ENCODE measurements at regions not wholly inside any gene's neighbourhood (a gene's known extent, or its start where the extent isn't known, plus 50 kb on each side); places are given as distances from the start of the nearest gene placed in this dataset.

DNA sequence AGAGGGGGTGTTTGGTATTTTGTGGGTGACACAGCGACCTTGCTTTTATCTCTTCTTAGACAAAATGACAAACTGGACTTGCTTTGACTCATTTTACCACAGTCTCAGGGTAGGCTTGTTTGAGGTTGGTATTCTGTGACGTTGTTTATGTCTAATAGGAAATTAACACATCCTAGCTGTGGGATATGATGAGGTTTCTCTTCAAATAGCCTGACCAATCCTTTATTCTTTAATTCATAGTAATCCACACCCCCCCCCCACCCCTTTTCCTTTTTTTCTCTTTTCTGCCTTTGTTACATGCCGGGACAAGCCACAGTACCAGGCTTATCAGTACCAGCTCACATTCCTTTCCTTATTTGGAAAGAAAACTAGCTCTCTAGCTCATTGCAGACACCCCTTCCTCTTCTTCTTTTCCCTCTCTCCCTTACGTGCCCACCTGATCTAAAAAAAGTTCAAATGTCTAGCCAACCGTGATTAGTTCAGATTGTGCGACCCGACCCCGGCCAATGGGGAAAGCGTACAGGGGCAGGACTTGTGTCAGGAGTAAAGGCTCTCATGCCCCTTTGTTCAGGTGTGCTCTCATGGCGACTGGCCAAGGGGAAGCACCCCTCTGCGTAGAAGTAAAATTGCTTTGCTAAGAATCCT, 52.2 kb upstream of the PTPRM start:
- TF ChIP-seq POLR2AphosphoS5 (IDR thresholded peaks at IDR 0.05; ENCODE audit: low read depth, low read length) (no peak), TCF7L2 (IDR thresholded peaks at IDR 0.05; ENCODE audit: low read depth, low read length) (no peak), SIN3A (IDR thresholded peaks at IDR 0.05; ENCODE audit: borderline replicate concordance, insufficient read depth, low read depth, low read length) (no peak)
- TF ChIP-seq, protein P1, sequence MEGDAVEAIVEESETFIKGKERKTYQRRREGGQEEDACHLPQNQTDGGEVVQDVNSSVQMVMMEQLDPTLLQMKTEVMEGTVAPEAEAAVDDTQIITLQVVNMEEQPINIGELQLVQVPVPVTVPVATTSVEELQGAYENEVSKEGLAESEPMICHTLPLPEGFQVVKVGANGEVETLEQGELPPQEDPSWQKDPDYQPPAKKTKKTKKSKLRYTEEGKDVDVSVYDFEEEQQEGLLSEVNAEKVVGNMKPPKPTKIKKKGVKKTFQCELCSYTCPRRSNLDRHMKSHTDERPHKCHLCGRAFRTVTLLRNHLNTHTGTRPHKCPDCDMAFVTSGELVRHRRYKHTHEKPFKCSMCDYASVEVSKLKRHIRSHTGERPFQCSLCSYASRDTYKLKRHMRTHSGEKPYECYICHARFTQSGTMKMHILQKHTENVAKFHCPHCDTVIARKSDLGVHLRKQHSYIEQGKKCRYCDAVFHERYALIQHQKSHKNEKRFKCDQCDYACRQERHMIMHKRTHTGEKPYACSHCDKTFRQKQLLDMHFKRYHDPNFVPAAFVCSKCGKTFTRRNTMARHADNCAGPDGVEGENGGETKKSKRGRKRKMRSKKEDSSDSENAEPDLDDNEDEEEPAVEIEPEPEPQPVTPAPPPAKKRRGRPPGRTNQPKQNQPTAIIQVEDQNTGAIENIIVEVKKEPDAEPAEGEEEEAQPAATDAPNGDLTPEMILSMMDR (IDR thresholded peaks at IDR 0.05), result no peak
- TF ChIP-seq, protein P2, sequence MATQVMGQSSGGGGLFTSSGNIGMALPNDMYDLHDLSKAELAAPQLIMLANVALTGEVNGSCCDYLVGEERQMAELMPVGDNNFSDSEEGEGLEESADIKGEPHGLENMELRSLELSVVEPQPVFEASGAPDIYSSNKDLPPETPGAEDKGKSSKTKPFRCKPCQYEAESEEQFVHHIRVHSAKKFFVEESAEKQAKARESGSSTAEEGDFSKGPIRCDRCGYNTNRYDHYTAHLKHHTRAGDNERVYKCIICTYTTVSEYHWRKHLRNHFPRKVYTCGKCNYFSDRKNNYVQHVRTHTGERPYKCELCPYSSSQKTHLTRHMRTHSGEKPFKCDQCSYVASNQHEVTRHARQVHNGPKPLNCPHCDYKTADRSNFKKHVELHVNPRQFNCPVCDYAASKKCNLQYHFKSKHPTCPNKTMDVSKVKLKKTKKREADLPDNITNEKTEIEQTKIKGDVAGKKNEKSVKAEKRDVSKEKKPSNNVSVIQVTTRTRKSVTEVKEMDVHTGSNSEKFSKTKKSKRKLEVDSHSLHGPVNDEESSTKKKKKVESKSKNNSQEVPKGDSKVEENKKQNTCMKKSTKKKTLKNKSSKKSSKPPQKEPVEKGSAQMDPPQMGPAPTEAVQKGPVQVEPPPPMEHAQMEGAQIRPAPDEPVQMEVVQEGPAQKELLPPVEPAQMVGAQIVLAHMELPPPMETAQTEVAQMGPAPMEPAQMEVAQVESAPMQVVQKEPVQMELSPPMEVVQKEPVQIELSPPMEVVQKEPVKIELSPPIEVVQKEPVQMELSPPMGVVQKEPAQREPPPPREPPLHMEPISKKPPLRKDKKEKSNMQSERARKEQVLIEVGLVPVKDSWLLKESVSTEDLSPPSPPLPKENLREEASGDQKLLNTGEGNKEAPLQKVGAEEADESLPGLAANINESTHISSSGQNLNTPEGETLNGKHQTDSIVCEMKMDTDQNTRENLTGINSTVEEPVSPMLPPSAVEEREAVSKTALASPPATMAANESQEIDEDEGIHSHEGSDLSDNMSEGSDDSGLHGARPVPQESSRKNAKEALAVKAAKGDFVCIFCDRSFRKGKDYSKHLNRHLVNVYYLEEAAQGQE (IDR thresholded peaks at IDR 0.05; ENCODE audit: insufficient read depth in 1 of 2, low read depth in 2 of 2, low read length in 1 of 2), result no peak
